Anterior cingulate cortex (tissue), 58 donors: ENCODE measurements at regions not wholly inside any gene's neighbourhood (a gene's known extent, or its start where the extent isn't known, plus 50 kb on each side); places are given as distances from the start of the nearest gene placed in this dataset.
A peak's percentile ranks its signal among the peaks of the same experiment; 100 is the strongest.
"Not testable (repeated sequence)": the region's sequence is repeated elsewhere in the genome, so short reads cannot be mapped to it uniquely, and the experiment has no call there.

Source experiments
- DNase-seq, 58 donors: peaks; one replicate each; lab custom pipeline; 2025; lab: John Stamatoyannopoulos, UW

- peak in 48 of 58 donors; percentile 5 to 75 (median 40) for DNase-seq
Observed at GRCh38 chr3:28575746-28576613, 227.4 kb upstream of the AZI2 start.

- peak in 15 of 58 donors; percentile 2 to 65 (median 36) for DNase-seq
Observed at GRCh38 chr3:28576614-28577200, 228.1 kb upstream of the AZI2 start.

- DNase-seq, result no peak
Observed at GRCh38 chr3:28577941-28578500, 229.4 kb upstream of the AZI2 start.

GRCh38 chr3:28586325-28586724, 237.7 kb upstream of the AZI2 start:
- no peak for DNase-seq

- DNase-seq, result no peak
Observed at GRCh38 chr3:28587723-28588122, 239.1 kb upstream of the AZI2 start.

- no peak for DNase-seq
Observed at GRCh38 chr3:28590216-28590615, 241.6 kb upstream of the AZI2 start.

- no peak for DNase-seq
Observed at GRCh38 chr3:28590860-28591259, 242.2 kb upstream of the AZI2 start.

GRCh38 chr3:28595372-28595771, 246.7 kb upstream of the AZI2 start:
- DNase-seq, result no peak

- DNase-seq, result no peak
Observed at GRCh38 chr3:28597452-28597851, 248.8 kb upstream of the AZI2 start.

GRCh38 chr3:28598165-28598564, 249.5 kb upstream of the AZI2 start:
- no peak for DNase-seq

GRCh38 chr3:28601291-28601690, 252.7 kb upstream of the AZI2 start:
- no peak for DNase-seq

GRCh38 chr3:28606283-28606682, 257.7 kb upstream of the AZI2 start:
- no peak for DNase-seq

- DNase-seq, result no peak
Observed at GRCh38 chr3:28612232-28612631, 263.6 kb upstream of the AZI2 start.

- no peak for DNase-seq
Observed at GRCh38 chr3:28613511-28614106, 265.0 kb upstream of the AZI2 start.

- no peak for DNase-seq
Observed at GRCh38 chr3:28615071-28615470, 266.4 kb upstream of the AZI2 start.

- no peak for DNase-seq
Observed at GRCh38 chr3:28615971-28616370, 267.3 kb upstream of the AZI2 start.

GRCh38 chr3:28617821-28618220, 269.2 kb upstream of the AZI2 start:
- no peak for DNase-seq

GRCh38 chr3:28623106-28623505, 274.5 kb upstream of the AZI2 start:
- no peak for DNase-seq

- DNase-seq, result no peak
Observed at GRCh38 chr3:28624084-28624483, 275.5 kb upstream of the AZI2 start.

GRCh38 chr3:28627843-28628242, 279.2 kb upstream of the AZI2 start:
- not testable (repeated sequence) for DNase-seq

GRCh38 chr3:28634019-28634418, 285.4 kb upstream of the AZI2 start:
- no peak for DNase-seq
